Transverse colon (tissue), 4 donors: ENCODE measurements at regions not wholly inside any gene's neighbourhood (a gene's known extent, or its start where the extent isn't known, plus 50 kb on each side); places are given as distances from the start of the nearest gene placed in this dataset.

Experiments
- DNase-seq: peaks from one replicate; pipeline ENCODE4 v3.0.0-alpha.2; 2019
- H3K27ac ChIP-seq, 4 donors: fragments of 200-600 bp; sonication (generic); 2 replicates each; pipeline ENCODE4 v1.5.1; 2016 to 2018; ENCODE audit warnings: inconsistent platforms in 4 of 4
- H3K27me3 ChIP-seq: fragments of 200-600 bp; sonication (generic); 2 replicates; pipeline ENCODE4 v1.5.1; 2017; ENCODE audit warnings: inconsistent platforms
- H3K36me3 ChIP-seq, 4 donors: fragments of 200-600 bp; sonication (generic); 2 replicates each; pipeline ENCODE4 v1.5.1; 2017 to 2019; ENCODE audit warnings: inconsistent platforms in 4 of 4
- H3K4me1 ChIP-seq, 4 donors: fragments of 200-600 bp; sonication (generic); 2 replicates each; pipeline ENCODE4 v1.5.1; 2017 to 2020; ENCODE audit warnings: inconsistent platforms in 4 of 4
- H3K4me3 ChIP-seq, 4 donors: fragments of 200-600 bp; sonication (generic); 1 replicate in 1 of 4; 2 replicates in 3 of 4; pipeline versions ENCODE4 v1.5.1 to v1.6.1; 2017 to 2019; ENCODE audit warnings: inconsistent platforms in 4 of 4
- H3K9me3 ChIP-seq, 2 donors: fragments of 200-600 bp; sonication (generic); 2 replicates each; pipeline ENCODE4 v1.5.1; 2017 to 2019; ENCODE audit warnings: inconsistent platforms in 2 of 2
- EP300 ChIP-seq: sonication (generic); formaldehyde crosslinking; IDR thresholded peaks from one replicate; pipeline ENCODE4 v1.6.1; 2017; ENCODE audit warnings: antibody characterized with exemption, low read depth
- POLR2A ChIP-seq: fragments of 450-650 bp; IDR thresholded peaks from one replicate; pipeline ENCODE4 v1.6.1; 2016; ENCODE audit warnings: antibody characterized with exemption, mild to moderate bottlenecking, moderate library complexity
- POLR2AphosphoS5 ChIP-seq, 3 donors: sonication (generic); formaldehyde crosslinking; IDR thresholded peaks; one replicate each; pipeline ENCODE4 v1.6.1; 2016; ENCODE audit warnings: antibody characterized with exemption in 3 of 3
- WGBS, 2 donors: methylation state at CpG; one replicate each; pipeline ENCODE4 v1.1.5; 2018; ENCODE audit warnings: low coverage in 1 of 2; 5-methylcytosine and 5-hydroxymethylcytosine counted together
- in situ Hi-C, 4 donors: fragments of 200-750 bp; cut with MboI; loops; one replicate each; pipeline versions ENCODE4 v1.15.0 to v1.15.1; 2017; ENCODE audit warnings: low sequenced_read_pairs in 3 of 4, low pct_ligation_motif_present in 1 of 4, low pct_unique_long_range_greater_than_20kb in 1 of 4
- intact Hi-C: fragments of 100-400 bp; cut with DNase I; formaldehyde crosslinking; loops from one replicate; pipeline ENCODE4 v1.15.1; 2023; ENCODE audit warnings: low total_unique reads
- TF ChIP-seq, protein P1 (sequence below), 5 experiments: fragments of 200-600 bp in 3 of 5; fragments of 450-650 bp in 2 of 5; sonication (generic) in 3 of 5; IDR thresholded peaks; 1 replicate in 2 of 5; 2 replicates in 3 of 5; pipeline ENCODE4 v1.5.1; 2016 to 2017; ENCODE audit warnings: antibody characterized with exemption in 5 of 5, inconsistent platforms in 3 of 5, mild to moderate bottlenecking in 2 of 5, moderate library complexity in 1 of 5

DNA sequence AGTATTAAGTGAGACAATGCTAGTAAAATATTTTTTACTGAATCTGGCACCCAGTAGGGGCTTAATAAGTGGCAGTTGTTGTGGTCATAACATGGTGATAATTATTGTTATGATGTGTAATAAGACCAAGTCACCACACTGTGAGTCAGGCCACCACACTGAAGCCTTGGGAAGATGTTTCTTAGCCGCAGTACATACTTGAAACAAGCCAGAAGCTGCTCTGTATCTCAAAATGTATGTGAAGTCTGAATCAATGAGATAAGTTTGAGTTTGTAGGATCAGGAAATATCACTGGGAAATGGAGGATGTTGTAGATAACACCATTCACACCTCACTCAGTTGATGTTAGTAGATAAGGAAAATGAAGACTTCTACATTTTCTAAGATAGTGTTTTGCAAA, 51.3 kb upstream of the PTPN3 start:
- TF ChIP-seq, protein P1, sequence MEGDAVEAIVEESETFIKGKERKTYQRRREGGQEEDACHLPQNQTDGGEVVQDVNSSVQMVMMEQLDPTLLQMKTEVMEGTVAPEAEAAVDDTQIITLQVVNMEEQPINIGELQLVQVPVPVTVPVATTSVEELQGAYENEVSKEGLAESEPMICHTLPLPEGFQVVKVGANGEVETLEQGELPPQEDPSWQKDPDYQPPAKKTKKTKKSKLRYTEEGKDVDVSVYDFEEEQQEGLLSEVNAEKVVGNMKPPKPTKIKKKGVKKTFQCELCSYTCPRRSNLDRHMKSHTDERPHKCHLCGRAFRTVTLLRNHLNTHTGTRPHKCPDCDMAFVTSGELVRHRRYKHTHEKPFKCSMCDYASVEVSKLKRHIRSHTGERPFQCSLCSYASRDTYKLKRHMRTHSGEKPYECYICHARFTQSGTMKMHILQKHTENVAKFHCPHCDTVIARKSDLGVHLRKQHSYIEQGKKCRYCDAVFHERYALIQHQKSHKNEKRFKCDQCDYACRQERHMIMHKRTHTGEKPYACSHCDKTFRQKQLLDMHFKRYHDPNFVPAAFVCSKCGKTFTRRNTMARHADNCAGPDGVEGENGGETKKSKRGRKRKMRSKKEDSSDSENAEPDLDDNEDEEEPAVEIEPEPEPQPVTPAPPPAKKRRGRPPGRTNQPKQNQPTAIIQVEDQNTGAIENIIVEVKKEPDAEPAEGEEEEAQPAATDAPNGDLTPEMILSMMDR (IDR thresholded peaks at IDR 0.05) = no peak
- TF ChIP-seq POLR2AphosphoS5 (IDR thresholded peaks at IDR 0.05) = no peak
- no peak for TF ChIP-seq EP300
- no peak for TF ChIP-seq POLR2A
- H3K9me3 ChIP-seq = peaks cover 4 to 9% of the 10 kb centered on the region in 2 donors
- 63 to 80% methylated on average over 1 of the region's 1 CpG for WGBS, 2 donors
- intact Hi-C loops (no loop called here), in situ Hi-C loops (no loop called here)
- no peaks in the 10 kb centered on the region for H3K4me1 ChIP-seq
- no peak overlapping the region for H3K27ac ChIP-seq
- DNase-seq = no peak
- no peaks in the 10 kb centered on the region for H3K27me3 ChIP-seq
- H3K4me3 ChIP-seq = no peak overlapping the region
- H3K36me3 ChIP-seq = no peaks in the 10 kb centered on the region

DNA sequence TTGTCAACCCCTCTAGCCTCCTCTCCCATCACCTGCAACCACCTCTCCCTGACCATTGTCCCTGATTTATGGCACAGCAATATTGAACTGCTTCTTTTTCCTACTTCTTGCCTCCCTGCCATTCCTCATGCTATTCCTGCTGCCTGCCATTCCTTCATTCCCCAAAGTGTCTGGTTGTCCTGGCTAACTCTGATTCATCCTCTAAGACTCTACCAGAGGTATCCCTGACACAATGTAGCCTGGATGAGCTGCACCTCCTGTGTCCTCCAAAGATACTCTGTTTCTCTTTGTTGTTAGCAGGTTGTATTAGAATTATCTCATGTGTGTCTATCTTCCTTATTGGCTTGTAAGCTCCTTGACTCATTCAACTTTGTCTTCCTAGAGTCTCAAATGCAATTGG, 53.5 kb upstream of the PTPN3 start:
- Histone ChIP-seq H3K27me3 (no peaks in the 10 kb centered on the region), H3K4me1 (no peaks in the 10 kb centered on the region), H3K36me3 (no peaks in the 10 kb centered on the region), H3K27ac (no peak overlapping the region), H3K4me3 (no peak overlapping the region), H3K9me3 (peaks cover 0 to 6% of the 10 kb centered on the region in 2 donors)
- no peak for DNase-seq
- in situ Hi-C loops = no loop called here
- TF ChIP-seq EP300 (no peak), POLR2A (no peak), POLR2AphosphoS5 (IDR thresholded peaks at IDR 0.05) (no peak)
- TF ChIP-seq, protein P1 (IDR thresholded peaks at IDR 0.05) = no peak
- intact Hi-C loops = no loop called here

DNA sequence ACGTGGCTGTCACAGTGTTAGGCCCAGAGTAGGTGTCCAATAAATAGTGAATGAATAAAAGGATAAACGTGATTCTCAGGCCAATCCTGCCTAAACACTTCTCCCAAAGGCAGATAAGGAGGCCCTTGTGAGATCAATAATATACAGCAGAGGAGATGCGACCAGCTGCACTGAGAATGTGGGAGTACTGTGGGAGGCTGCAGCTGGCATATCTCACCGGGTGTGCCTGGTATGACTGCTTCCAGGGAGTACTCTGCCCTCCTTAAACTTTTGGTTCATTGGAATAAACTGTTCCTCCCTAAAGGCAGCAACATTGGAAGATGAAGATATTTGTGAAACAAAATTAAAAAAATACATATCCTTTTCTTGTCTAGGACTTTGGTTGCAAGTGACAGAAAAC, 57.1 kb upstream of the PTPN3 start:
- DNase-seq = no peak
- 73 to 86% methylated on average over 1 to 4 of the region's 4 CpGs for WGBS, 2 donors
- Histone ChIP-seq H3K27ac (no peak overlapping the region), H3K4me3 (no peak overlapping the region), H3K4me1 (no peaks in the 10 kb centered on the region), H3K27me3 (no peaks in the 10 kb centered on the region), H3K36me3 (no peaks in the 10 kb centered on the region), H3K9me3 (no peaks in the 10 kb centered on the region)
- in situ Hi-C loops = no loop called here
- TF ChIP-seq, protein P1 (IDR thresholded peaks at IDR 0.05) = no peak
- intact Hi-C loops = no loop called here

DNA sequence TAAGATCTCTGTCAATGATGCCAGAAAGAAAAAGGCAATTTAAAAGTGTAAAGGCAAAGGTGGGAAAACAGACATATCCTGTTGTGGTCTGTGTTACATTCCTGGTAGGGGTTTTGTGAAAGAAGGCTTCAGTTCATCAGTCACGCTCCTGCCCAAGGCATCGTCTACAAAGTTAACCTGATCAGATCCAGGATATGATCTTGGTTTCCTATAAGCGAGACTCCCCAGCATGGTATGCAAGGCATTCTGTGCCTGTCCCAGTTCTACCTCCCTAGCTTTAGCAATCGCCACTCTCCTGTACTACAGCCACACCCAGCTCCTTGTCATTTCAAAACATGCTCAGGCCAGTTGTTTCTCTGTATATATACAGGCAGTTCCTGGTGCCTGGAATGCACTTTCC, 58.0 kb upstream of the PTPN3 start:
- intact Hi-C loops (no loop called here), in situ Hi-C loops (no loop called here)
- no peak overlapping the region for H3K27ac ChIP-seq
- H3K4me1 ChIP-seq = no peaks in the 10 kb centered on the region
- DNase-seq = no peak
- no peaks in the 10 kb centered on the region for H3K27me3 ChIP-seq
- 48 to 50% methylated on average over 4 of the region's 4 CpGs for WGBS, 2 donors
- no peak overlapping the region for H3K4me3 ChIP-seq
- no peaks in the 10 kb centered on the region for H3K36me3 ChIP-seq
- TF ChIP-seq EP300 = no peak
- no peak for TF ChIP-seq POLR2AphosphoS5 (IDR thresholded peaks at IDR 0.05)
- TF ChIP-seq POLR2A = no peak
- TF ChIP-seq, protein P1 (IDR thresholded peaks at IDR 0.05) = no peak
- H3K9me3 ChIP-seq = no peaks in the 10 kb centered on the region
